ENCODE measurements at regions not wholly inside any gene's neighbourhood (a gene's known extent, or its start where the extent isn't known, plus 50 kb on each side); places are given as distances from the start of the nearest gene placed in this dataset.

GRCh38 chr10:3534433-3534832 lies 250.6 kb downstream of the KLF6 start:
- H3K9me3 ChIP-seq (ENCODE audit: control insufficient read depth, insufficient read depth, low read length), result no peaks in the 10 kb centered on the region
- no peak overlapping the region for H3K9ac ChIP-seq (ENCODE audit: low read depth, low read length)
- H3K36me3 ChIP-seq (ENCODE audit: insufficient read depth, low read length), result no peaks in the 10 kb centered on the region
- H3K4me1 ChIP-seq (ENCODE audit: insufficient read depth, low read length), result peaks cover 16% of the 10 kb centered on the region; the same call in 1 of the 2 replicates

GRCh38 chr10:3533296-3533695 lies 251.7 kb downstream of the KLF6 start:
- Histone ChIP-seq H3K4me1 (ENCODE audit: insufficient read depth, low read length) (peaks cover 5% of the 10 kb centered on the region; the same call in 1 of the 2 replicates), H3K9ac (ENCODE audit: low read depth, low read length) (no peak overlapping the region), H3K9me3 (ENCODE audit: control insufficient read depth, insufficient read depth, low read length) (no peaks in the 10 kb centered on the region), H3K36me3 (ENCODE audit: insufficient read depth, low read length) (no peaks in the 10 kb centered on the region)

GRCh38 chr10:3532644-3533043 lies 252.4 kb downstream of the KLF6 start:
- Histone ChIP-seq H3K36me3 (ENCODE audit: insufficient read depth, low read length) (no peaks in the 10 kb centered on the region), H3K9me3 (ENCODE audit: control insufficient read depth, insufficient read depth, low read length) (no peaks in the 10 kb centered on the region), H3K9ac (ENCODE audit: low read depth, low read length) (no peak overlapping the region), H3K4me1 (ENCODE audit: insufficient read depth, low read length) (no peaks in the 10 kb centered on the region)

GRCh38 chr10:3531670-3532069 lies 253.3 kb downstream of the KLF6 start:
- no peaks in the 10 kb centered on the region for H3K36me3 ChIP-seq (ENCODE audit: insufficient read depth, low read length)
- no peaks in the 10 kb centered on the region for H3K9me3 ChIP-seq (ENCODE audit: control insufficient read depth, insufficient read depth, low read length)
- H3K9ac ChIP-seq (ENCODE audit: low read depth, low read length), result no peak overlapping the region
- no peaks in the 10 kb centered on the region for H3K4me1 ChIP-seq (ENCODE audit: insufficient read depth, low read length)

GRCh38 chr10:3530783-3531645 lies 254.0 kb downstream of the KLF6 start:
- Histone ChIP-seq H3K4me1 (ENCODE audit: insufficient read depth, low read length) (no peaks in the 10 kb centered on the region), H3K9ac (ENCODE audit: low read depth, low read length) (no peak overlapping the region), H3K9me3 (ENCODE audit: control insufficient read depth, insufficient read depth, low read length) (no peaks in the 10 kb centered on the region), H3K36me3 (ENCODE audit: insufficient read depth, low read length) (no peaks in the 10 kb centered on the region)

GRCh38 chr10:3530346-3530745 lies 254.7 kb downstream of the KLF6 start:
- Histone ChIP-seq H3K9ac (ENCODE audit: low read depth, low read length) (no peak overlapping the region), H3K4me1 (ENCODE audit: insufficient read depth, low read length) (no peaks in the 10 kb centered on the region), H3K36me3 (ENCODE audit: insufficient read depth, low read length) (no peaks in the 10 kb centered on the region), H3K9me3 (ENCODE audit: control insufficient read depth, insufficient read depth, low read length) (no peaks in the 10 kb centered on the region)

- Histone ChIP-seq H3K9me3 (ENCODE audit: control insufficient read depth, insufficient read depth, low read length) (no peaks in the 10 kb centered on the region), H3K36me3 (ENCODE audit: insufficient read depth, low read length) (no peaks in the 10 kb centered on the region), H3K4me1 (ENCODE audit: insufficient read depth, low read length) (no peaks in the 10 kb centered on the region), H3K9ac (ENCODE audit: low read depth, low read length) (no peak overlapping the region)
Observed at GRCh38 chr10:3529691-3530090, 255.3 kb downstream of the KLF6 start.

GRCh38 chr10:3528823-3529403 lies 256.1 kb downstream of the KLF6 start:
- H3K36me3 ChIP-seq (ENCODE audit: insufficient read depth, low read length), result no peaks in the 10 kb centered on the region
- H3K9ac ChIP-seq (ENCODE audit: low read depth, low read length), result no peak overlapping the region
- H3K9me3 ChIP-seq (ENCODE audit: control insufficient read depth, insufficient read depth, low read length), result no peaks in the 10 kb centered on the region
- no peaks in the 10 kb centered on the region for H3K4me1 ChIP-seq (ENCODE audit: insufficient read depth, low read length)

- Histone ChIP-seq H3K9ac (ENCODE audit: low read depth, low read length) (no peak overlapping the region), H3K36me3 (ENCODE audit: insufficient read depth, low read length) (no peaks in the 10 kb centered on the region), H3K9me3 (ENCODE audit: control insufficient read depth, insufficient read depth, low read length) (no peaks in the 10 kb centered on the region), H3K4me1 (ENCODE audit: insufficient read depth, low read length) (no peaks in the 10 kb centered on the region)
Observed at GRCh38 chr10:3528271-3528670, 256.7 kb downstream of the KLF6 start.

GRCh38 chr10:3527869-3528268 lies 257.1 kb downstream of the KLF6 start:
- no peaks in the 10 kb centered on the region for H3K4me1 ChIP-seq (ENCODE audit: insufficient read depth, low read length)
- no peaks in the 10 kb centered on the region for H3K36me3 ChIP-seq (ENCODE audit: insufficient read depth, low read length)
- no peak overlapping the region for H3K9ac ChIP-seq (ENCODE audit: low read depth, low read length)
- no peaks in the 10 kb centered on the region for H3K9me3 ChIP-seq (ENCODE audit: control insufficient read depth, insufficient read depth, low read length)

- H3K9ac ChIP-seq (ENCODE audit: low read depth, low read length), result no peak overlapping the region
- no peaks in the 10 kb centered on the region for H3K36me3 ChIP-seq (ENCODE audit: insufficient read depth, low read length)
Observed at GRCh38 chr10:3526727-3527501, 258.1 kb downstream of the KLF6 start.

GRCh38 chr10:3525832-3526449 lies 259.1 kb downstream of the KLF6 start:
- H3K9me3 ChIP-seq (ENCODE audit: control insufficient read depth, insufficient read depth, low read length), result no peaks in the 10 kb centered on the region
- H3K9ac ChIP-seq (ENCODE audit: low read depth, low read length), result no peak overlapping the region
- no peaks in the 10 kb centered on the region for H3K4me1 ChIP-seq (ENCODE audit: insufficient read depth, low read length)
- no peaks in the 10 kb centered on the region for H3K36me3 ChIP-seq (ENCODE audit: insufficient read depth, low read length)

More at GRCh38 chr10:3526727-3527501, 258.1 kb downstream of the KLF6 start:
- H3K9me3 ChIP-seq (ENCODE audit: control insufficient read depth, insufficient read depth, low read length), result no peaks in the 10 kb centered on the region
- H3K4me1 ChIP-seq (ENCODE audit: insufficient read depth, low read length), result no peaks in the 10 kb centered on the region

- H3K9ac ChIP-seq (ENCODE audit: low read depth, low read length), result no peak overlapping the region
- H3K36me3 ChIP-seq (ENCODE audit: insufficient read depth, low read length), result no peaks in the 10 kb centered on the region
- no peaks in the 10 kb centered on the region for H3K9me3 ChIP-seq (ENCODE audit: control insufficient read depth, insufficient read depth, low read length)
- H3K4me1 ChIP-seq (ENCODE audit: insufficient read depth, low read length), result no peaks in the 10 kb centered on the region
Observed at GRCh38 chr10:3524086-3524960, 260.7 kb downstream of the KLF6 start.
